Spinal cord (tissue), 9 donors: ENCODE measurements at regions not wholly inside any gene's neighbourhood (a gene's known extent, or its start where the extent isn't known, plus 50 kb on each side); places are given as distances from the start of the nearest gene placed in this dataset.

Experiments used
- DNase-seq, 6 donors: peaks; one replicate each; pipeline versions ENCODE4 v3.0.0 to v3.0.0-alpha.2; 2013 to 2015; ENCODE audit warnings: low spot score in 6 of 6, low read depth in 4 of 6
- H3K27ac ChIP-seq: one replicate; pipeline ENCODE4 v1.5.1; 2013; ENCODE audit warnings: low read depth, low read length, control low read depth
- H3K27me3 ChIP-seq: one replicate; pipeline ENCODE4 v1.6.1; 2013; ENCODE audit warnings: low read length; ENCODE audit not compliant: control insufficient read depth, insufficient read depth
- H3K36me3 ChIP-seq: one replicate; pipeline ENCODE4 v1.6.1; 2013; ENCODE audit warnings: low read length; ENCODE audit not compliant: control insufficient read depth, insufficient read depth
- H3K4me1 ChIP-seq: one replicate; pipeline ENCODE4 v1.6.1; 2013; ENCODE audit warnings: low read length; ENCODE audit not compliant: control insufficient read depth, insufficient read depth
- H3K4me3 ChIP-seq: one replicate; pipeline ENCODE4 v1.5.1; 2013; ENCODE audit warnings: low read depth, low read length, control low read depth
- H3K9me3 ChIP-seq: one replicate; pipeline ENCODE4 v1.6.1; 2013; ENCODE audit warnings: low read length; ENCODE audit not compliant: control insufficient read depth, insufficient read depth
- WGBS: methylation state at CpG from one replicate; pipeline ENCODE4 v1.1.5; 2013; ENCODE audit warnings: missing lambda C conversion rate; ENCODE audit not compliant: insufficient coverage; 5-methylcytosine and 5-hydroxymethylcytosine counted together
- donor health status: healthy.

DNA sequence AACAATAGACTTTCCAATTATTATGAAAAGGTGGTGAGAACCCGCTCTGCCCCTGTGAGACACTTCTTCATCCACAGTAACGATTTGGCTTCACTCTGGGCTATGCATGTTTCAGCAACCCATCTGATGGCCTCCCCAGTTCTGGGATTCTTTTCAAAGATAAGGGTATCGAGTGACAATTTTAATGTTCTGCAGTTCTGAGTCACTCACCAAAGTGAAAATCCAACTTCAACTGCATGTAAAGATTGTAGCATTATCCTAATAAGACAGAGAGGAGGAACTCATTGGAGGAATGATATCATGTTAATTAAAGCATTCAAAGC is 1078.3 kb upstream of the SEMA6A start:
- H3K27ac ChIP-seq = no peak overlapping the region
- no peaks in the 10 kb centered on the region for H3K4me1 ChIP-seq
- no peaks in the 10 kb centered on the region for H3K9me3 ChIP-seq
- no peaks in the 10 kb centered on the region for H3K27me3 ChIP-seq
- no CpG with 5 or more reads among the region's 3 CpGs for WGBS
- H3K36me3 ChIP-seq = no peaks in the 10 kb centered on the region
- no peak for DNase-seq
- H3K4me3 ChIP-seq = no peak overlapping the region

GRCh38 chr5:117652036-117652957 is 1077.7 kb upstream of the SEMA6A start:
- Histone ChIP-seq H3K27me3 (no peaks in the 10 kb centered on the region), H3K4me3 (no peak overlapping the region), H3K27ac (no peak overlapping the region), H3K9me3 (no peaks in the 10 kb centered on the region), H3K36me3 (no peaks in the 10 kb centered on the region), H3K4me1 (no peaks in the 10 kb centered on the region)
- 13% methylated on average over 1 of the region's 4 CpGs for WGBS
- DNase-seq = peak in 2 of 6 donors; percentile 42 to 53

DNA sequence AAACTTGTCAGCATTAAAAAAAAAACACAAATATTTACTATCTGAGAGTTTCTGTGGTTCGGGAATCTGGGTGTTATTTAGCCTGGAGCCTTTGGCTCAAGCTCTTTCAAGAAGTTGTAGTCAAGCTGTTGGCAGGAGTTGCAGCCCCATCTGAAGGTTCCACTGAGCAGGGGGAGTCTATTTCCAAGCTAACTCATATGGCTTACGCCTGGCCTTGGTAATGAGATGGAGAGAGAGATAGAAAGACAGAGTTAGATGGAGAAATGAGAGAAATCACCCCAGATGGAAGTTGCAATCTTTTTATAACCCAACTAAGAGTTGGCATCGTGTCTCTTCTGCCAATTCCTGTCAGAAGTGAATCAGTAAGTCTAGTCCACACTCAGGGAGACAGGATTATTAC is 1075.2 kb upstream of the SEMA6A start:
- 100% methylated on average over 1 of the region's 3 CpGs for WGBS
- H3K9me3 ChIP-seq = no peaks in the 10 kb centered on the region
- peak in 1 of 6 donors; percentile 52 for DNase-seq
- no peak overlapping the region for H3K4me3 ChIP-seq
- no peaks in the 10 kb centered on the region for H3K4me1 ChIP-seq
- no peaks in the 10 kb centered on the region for H3K27me3 ChIP-seq
- no peak overlapping the region for H3K27ac ChIP-seq
- no peaks in the 10 kb centered on the region for H3K36me3 ChIP-seq

- no peak for DNase-seq
- H3K27ac ChIP-seq = no peak overlapping the region
- H3K36me3 ChIP-seq = no peaks in the 10 kb centered on the region
- no peak overlapping the region for H3K4me3 ChIP-seq
- no peaks in the 10 kb centered on the region for H3K4me1 ChIP-seq
- no peaks in the 10 kb centered on the region for H3K27me3 ChIP-seq
- no peaks in the 10 kb centered on the region for H3K9me3 ChIP-seq
These were observed 1070.8 kb upstream of the SEMA6A start for GRCh38 chr5:117645400-117645799.

GRCh38 chr5:117638581-117638980 is 1064.0 kb upstream of the SEMA6A start:
- Histone ChIP-seq H3K4me3 (no peak overlapping the region), H3K9me3 (no peaks in the 10 kb centered on the region), H3K27me3 (no peaks in the 10 kb centered on the region), H3K36me3 (no peaks in the 10 kb centered on the region), H3K4me1 (no peaks in the 10 kb centered on the region), H3K27ac (no peak overlapping the region)
- no peak for DNase-seq
- no CpG with 5 or more reads among the region's 2 CpGs for WGBS

DNA sequence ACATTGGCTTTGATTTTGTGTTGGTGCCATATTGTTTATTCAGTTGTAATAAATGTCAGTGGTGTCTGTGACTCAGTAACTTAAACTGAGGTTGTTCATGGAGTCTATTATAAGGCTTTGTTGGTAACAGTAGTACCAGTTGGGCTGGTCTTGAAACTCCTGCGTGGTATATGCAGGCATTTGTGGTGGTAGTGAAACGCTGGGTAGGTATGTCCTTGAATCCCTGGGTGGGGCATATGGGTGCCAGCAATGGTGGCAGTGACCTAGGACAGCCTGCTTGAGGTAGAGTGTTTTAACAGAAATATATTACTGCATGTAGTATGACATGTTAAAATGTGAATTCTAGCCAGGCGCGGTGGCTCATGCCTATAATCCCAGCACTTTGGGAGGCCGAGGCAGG is 1058.5 kb upstream of the SEMA6A start:
- WGBS = 100% methylated on average over 2 of the region's 5 CpGs
- no peaks in the 10 kb centered on the region for H3K4me1 ChIP-seq
- H3K9me3 ChIP-seq = peaks cover 10% of the 10 kb centered on the region
- H3K4me3 ChIP-seq = no peak overlapping the region
- no peaks in the 10 kb centered on the region for H3K36me3 ChIP-seq
- no peak overlapping the region for H3K27ac ChIP-seq
- H3K27me3 ChIP-seq = no peaks in the 10 kb centered on the region
- DNase-seq = no peak

DNA sequence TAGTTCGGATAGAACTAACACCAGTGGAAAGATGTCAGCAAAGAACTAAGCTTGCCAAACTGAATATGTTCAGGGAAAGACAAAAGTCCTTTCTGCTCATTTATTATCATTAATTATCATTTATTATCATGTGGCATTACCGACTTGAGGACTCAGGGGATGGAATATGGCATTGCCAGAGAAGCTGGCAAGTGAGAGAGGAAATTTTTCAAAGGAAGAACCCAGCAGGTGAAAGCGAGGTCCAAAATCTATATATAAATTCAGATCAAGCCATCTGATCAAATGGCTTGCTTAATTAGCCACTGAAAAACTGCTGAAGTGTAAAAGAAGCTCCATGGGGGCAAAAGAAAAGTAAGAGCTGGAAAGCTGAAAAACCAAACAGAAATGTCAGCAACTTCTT is 1049.6 kb upstream of the SEMA6A start:
- peak in 1 of 6 donors; percentile 7 for DNase-seq
- Histone ChIP-seq H3K36me3 (no peaks in the 10 kb centered on the region), H3K4me1 (no peaks in the 10 kb centered on the region), H3K27me3 (no peaks in the 10 kb centered on the region), H3K27ac (no peak overlapping the region), H3K9me3 (no peaks in the 10 kb centered on the region), H3K4me3 (no peak overlapping the region)
- WGBS = no CpG with 5 or more reads among the region's 3 CpGs

GRCh38 chr5:117623042-117623805 is 1048.6 kb upstream of the SEMA6A start:
- H3K4me1 ChIP-seq = no peaks in the 10 kb centered on the region
- H3K27me3 ChIP-seq = no peaks in the 10 kb centered on the region
- no peaks in the 10 kb centered on the region for H3K36me3 ChIP-seq
- H3K27ac ChIP-seq = no peak overlapping the region
- 71% methylated on average over 1 of the region's 3 CpGs for WGBS
- peak in 2 of 6 donors; percentile 24 to 84 for DNase-seq
- H3K4me3 ChIP-seq = no peak overlapping the region
- no peaks in the 10 kb centered on the region for H3K9me3 ChIP-seq

DNA sequence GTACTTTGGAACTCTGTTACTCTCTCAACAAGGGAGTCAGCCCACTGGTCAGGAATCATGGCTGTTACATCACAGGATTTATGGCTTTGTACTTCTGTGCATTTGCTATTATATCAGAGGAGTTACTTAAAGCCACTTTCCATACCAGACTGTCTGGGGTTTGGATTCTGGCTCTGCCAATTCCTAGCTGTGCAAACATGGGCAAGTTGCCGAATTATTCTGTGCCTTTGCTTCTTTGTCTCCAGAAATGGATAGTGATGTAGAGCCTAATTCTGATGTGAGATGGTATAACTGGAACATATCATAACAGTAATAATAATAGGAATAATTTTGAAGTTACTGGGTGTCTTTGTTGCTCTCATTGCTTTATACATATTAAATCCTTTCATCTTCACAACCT is 1047.3 kb upstream of the SEMA6A start:
- DNase-seq = no peak
- Histone ChIP-seq H3K27ac (no peak overlapping the region), H3K27me3 (no peaks in the 10 kb centered on the region), H3K9me3 (no peaks in the 10 kb centered on the region), H3K36me3 (no peaks in the 10 kb centered on the region), H3K4me3 (no peak overlapping the region), H3K4me1 (no peaks in the 10 kb centered on the region)
- WGBS = no CpG with 5 or more reads among the region's 1 CpG

DNA sequence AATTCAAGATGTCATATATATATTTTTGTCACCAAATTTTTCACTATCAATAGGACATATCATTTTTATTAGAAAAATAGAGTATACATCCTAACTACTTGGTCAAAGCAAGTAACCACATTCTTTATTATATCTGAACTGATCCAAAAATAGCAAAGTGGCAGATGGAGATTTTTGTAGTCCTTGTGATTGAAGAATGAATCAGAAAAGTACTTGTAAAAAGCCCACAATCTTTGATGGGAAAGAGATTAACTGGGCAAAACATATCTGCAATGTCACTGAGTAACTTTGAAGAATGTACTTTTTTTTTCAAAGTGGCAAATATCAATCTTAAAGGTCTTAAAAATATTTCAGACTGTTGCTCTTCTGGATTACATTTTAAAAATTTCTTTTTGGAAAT is 1040.6 kb upstream of the SEMA6A start:
- Histone ChIP-seq H3K27ac (no peak overlapping the region), H3K9me3 (no peaks in the 10 kb centered on the region), H3K36me3 (no peaks in the 10 kb centered on the region), H3K4me3 (no peak overlapping the region), H3K4me1 (no peaks in the 10 kb centered on the region), H3K27me3 (no peaks in the 10 kb centered on the region)
- DNase-seq = no peak
